ENCODE measurements at regions not wholly inside any gene's neighbourhood (a gene's known extent, or its start where the extent isn't known, plus 50 kb on each side); places are given as distances from the start of the nearest gene placed in this dataset.
"Not testable (repeated sequence)": the region's sequence is repeated elsewhere in the genome, so short reads cannot be mapped to it uniquely, and the experiment has no call there.

DNA sequence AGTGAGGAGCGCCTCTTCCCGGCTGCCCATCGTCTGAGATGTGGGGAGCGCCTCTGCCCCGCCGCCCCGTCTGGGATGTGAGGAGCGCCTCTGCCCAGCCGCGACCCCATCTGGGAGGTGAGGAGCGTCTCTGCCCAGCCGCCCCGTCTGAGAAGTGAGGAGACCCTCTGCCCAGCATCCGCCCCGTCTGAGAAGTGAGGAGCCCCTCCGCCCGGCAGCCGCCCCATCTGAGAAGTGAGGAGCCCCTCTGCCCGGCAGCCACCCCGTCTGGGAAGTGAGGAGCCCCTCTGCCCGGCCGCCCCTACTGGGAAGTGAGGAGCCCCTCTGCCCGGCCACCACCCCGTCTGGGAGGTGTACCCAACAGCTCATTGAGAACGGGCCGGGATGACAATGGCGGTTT, 54.4 kb upstream of the SMURF2 start:
- TF ChIP-seq, protein P1, sequence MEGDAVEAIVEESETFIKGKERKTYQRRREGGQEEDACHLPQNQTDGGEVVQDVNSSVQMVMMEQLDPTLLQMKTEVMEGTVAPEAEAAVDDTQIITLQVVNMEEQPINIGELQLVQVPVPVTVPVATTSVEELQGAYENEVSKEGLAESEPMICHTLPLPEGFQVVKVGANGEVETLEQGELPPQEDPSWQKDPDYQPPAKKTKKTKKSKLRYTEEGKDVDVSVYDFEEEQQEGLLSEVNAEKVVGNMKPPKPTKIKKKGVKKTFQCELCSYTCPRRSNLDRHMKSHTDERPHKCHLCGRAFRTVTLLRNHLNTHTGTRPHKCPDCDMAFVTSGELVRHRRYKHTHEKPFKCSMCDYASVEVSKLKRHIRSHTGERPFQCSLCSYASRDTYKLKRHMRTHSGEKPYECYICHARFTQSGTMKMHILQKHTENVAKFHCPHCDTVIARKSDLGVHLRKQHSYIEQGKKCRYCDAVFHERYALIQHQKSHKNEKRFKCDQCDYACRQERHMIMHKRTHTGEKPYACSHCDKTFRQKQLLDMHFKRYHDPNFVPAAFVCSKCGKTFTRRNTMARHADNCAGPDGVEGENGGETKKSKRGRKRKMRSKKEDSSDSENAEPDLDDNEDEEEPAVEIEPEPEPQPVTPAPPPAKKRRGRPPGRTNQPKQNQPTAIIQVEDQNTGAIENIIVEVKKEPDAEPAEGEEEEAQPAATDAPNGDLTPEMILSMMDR (IDR thresholded peaks at IDR 0.05) = not testable (repeated sequence)
- not testable (repeated sequence) for TF ChIP-seq POLR2AphosphoS5, POLR2A (IDR thresholded peaks at IDR 0.05)
